ENCODE measurements at regions not wholly inside any gene's neighbourhood (a gene's known extent, or its start where the extent isn't known, plus 50 kb on each side); places are given as distances from the start of the nearest gene placed in this dataset.

- TF ChIP-seq, protein P1, sequence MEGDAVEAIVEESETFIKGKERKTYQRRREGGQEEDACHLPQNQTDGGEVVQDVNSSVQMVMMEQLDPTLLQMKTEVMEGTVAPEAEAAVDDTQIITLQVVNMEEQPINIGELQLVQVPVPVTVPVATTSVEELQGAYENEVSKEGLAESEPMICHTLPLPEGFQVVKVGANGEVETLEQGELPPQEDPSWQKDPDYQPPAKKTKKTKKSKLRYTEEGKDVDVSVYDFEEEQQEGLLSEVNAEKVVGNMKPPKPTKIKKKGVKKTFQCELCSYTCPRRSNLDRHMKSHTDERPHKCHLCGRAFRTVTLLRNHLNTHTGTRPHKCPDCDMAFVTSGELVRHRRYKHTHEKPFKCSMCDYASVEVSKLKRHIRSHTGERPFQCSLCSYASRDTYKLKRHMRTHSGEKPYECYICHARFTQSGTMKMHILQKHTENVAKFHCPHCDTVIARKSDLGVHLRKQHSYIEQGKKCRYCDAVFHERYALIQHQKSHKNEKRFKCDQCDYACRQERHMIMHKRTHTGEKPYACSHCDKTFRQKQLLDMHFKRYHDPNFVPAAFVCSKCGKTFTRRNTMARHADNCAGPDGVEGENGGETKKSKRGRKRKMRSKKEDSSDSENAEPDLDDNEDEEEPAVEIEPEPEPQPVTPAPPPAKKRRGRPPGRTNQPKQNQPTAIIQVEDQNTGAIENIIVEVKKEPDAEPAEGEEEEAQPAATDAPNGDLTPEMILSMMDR (IDR thresholded peaks at IDR 0.05): no peak
- no peak for TF ChIP-seq POLR2A (IDR thresholded peaks at IDR 0.05)
Measured at GRCh38 chr18:41072946-41073345, 882.1 kb upstream of the PIK3C3 start.
